NCI-H1092 (cell line): ENCODE measurements at regions not wholly inside any gene's neighbourhood (a gene's known extent, or its start where the extent isn't known, plus 50 kb on each side); places are given as distances from the start of the nearest gene placed in this dataset.
"Not testable (repeated sequence)": the region's sequence is repeated elsewhere in the genome, so short reads cannot be mapped to it uniquely, and the experiment has no call there.

ENCODE experiments used
- DNase-seq: peaks from one replicate; lab custom pipeline; 2025; lab: John Stamatoyannopoulos, UW

GRCh38 chr5:97544678-97545077 is 361.6 kb upstream of the RIOK2 start:
- no peak for DNase-seq

- no peak for DNase-seq
Measured at GRCh38 chr5:97545446-97545845, 362.4 kb upstream of the RIOK2 start.

GRCh38 chr5:97545886-97546535 is 363.0 kb upstream of the RIOK2 start:
- no peak for DNase-seq

- DNase-seq: no peak
Measured at GRCh38 chr5:97547430-97547829, 364.4 kb upstream of the RIOK2 start.

- no peak for DNase-seq
Measured at GRCh38 chr5:97547999-97548738, 365.1 kb upstream of the RIOK2 start.

- no peak for DNase-seq
Measured at GRCh38 chr5:97548739-97549080, 365.7 kb upstream of the RIOK2 start.

GRCh38 chr5:97549496-97549895 is 366.4 kb upstream of the RIOK2 start:
- no peak for DNase-seq

- no peak for DNase-seq
Measured at GRCh38 chr5:97550164-97550563, 367.1 kb upstream of the RIOK2 start.

- no peak for DNase-seq
Measured at GRCh38 chr5:97550818-97551217, 367.8 kb upstream of the RIOK2 start.

- no peak for DNase-seq
Measured at GRCh38 chr5:97553604-97554452, 370.8 kb upstream of the RIOK2 start.

GRCh38 chr5:97554977-97555643 is 372.1 kb upstream of the RIOK2 start:
- DNase-seq: no peak

GRCh38 chr5:97555644-97555981 is 372.6 kb upstream of the RIOK2 start:
- no peak for DNase-seq

- no peak for DNase-seq
Measured at GRCh38 chr5:97559827-97560598, 377.0 kb upstream of the RIOK2 start.

- DNase-seq: no peak
Measured at GRCh38 chr5:97560599-97560993, 377.5 kb upstream of the RIOK2 start.

GRCh38 chr5:97563050-97563657 is 380.1 kb upstream of the RIOK2 start:
- DNase-seq: no peak

GRCh38 chr5:97568382-97568781 is 385.3 kb upstream of the RIOK2 start:
- no peak for DNase-seq

GRCh38 chr5:97570242-97570641 is 387.2 kb upstream of the RIOK2 start:
- DNase-seq: no peak

GRCh38 chr5:97575322-97575721 is 392.3 kb upstream of the RIOK2 start:
- DNase-seq: no peak

- DNase-seq: no peak
Measured at GRCh38 chr5:97576956-97577355, 393.9 kb upstream of the RIOK2 start.

- DNase-seq: not testable (repeated sequence)
Measured at GRCh38 chr5:97579977-97580376, 396.9 kb upstream of the RIOK2 start.

- DNase-seq: no peak
Measured at GRCh38 chr5:97580746-97581145, 397.7 kb upstream of the RIOK2 start.
